RWPE2 (cell line): ENCODE measurements at regions not wholly inside any gene's neighbourhood (a gene's known extent, or its start where the extent isn't known, plus 50 kb on each side); places are given as distances from the start of the nearest gene placed in this dataset.

Source experiments
- ATAC-seq: fragments of 200-7000 bp; cut with Tn5 transposase; 3 replicates; pipeline ENCODE4 v1.9.1; 2021; ENCODE audit warnings: low read depth
- DNase-seq: peaks from one replicate; pipeline ENCODE4 v3.0.0-alpha.2; 2020; ENCODE audit warnings: low spot score
- H3K27ac ChIP-seq: fragments of 450-650 bp; 2 replicates; pipeline ENCODE4 v1.5.1; 2017; ENCODE audit warnings: mild to moderate bottlenecking; ENCODE audit not compliant: poor library complexity, severe bottlenecking
- H3K27me3 ChIP-seq: fragments of 250-450 bp; sonication (Bioruptor Pico); 2 replicates; pipeline ENCODE4 v1.5.1; 2021; ENCODE audit warnings: mild to moderate bottlenecking, moderate library complexity; ENCODE audit not compliant: insufficient read depth, poor library complexity, severe bottlenecking
- H3K36me3 ChIP-seq: fragments of 250-450 bp; sonication (Bioruptor Pico); 2 replicates; pipeline ENCODE4 v1.5.1; 2020; ENCODE audit warnings: low read depth, mild to moderate bottlenecking, moderate library complexity
- H3K4me1 ChIP-seq: fragments of 250-450 bp; sonication (Bioruptor Pico); 2 replicates; pipeline ENCODE4 v1.5.1; 2021; ENCODE audit warnings: mild to moderate bottlenecking, moderate library complexity; ENCODE audit not compliant: insufficient read depth, poor library complexity, severe bottlenecking
- H3K4me3 ChIP-seq: fragments of 250-450 bp; sonication (Bioruptor Pico); 2 replicates; pipeline ENCODE4 v1.5.1; 2021; ENCODE audit warnings: mild to moderate bottlenecking, moderate library complexity; ENCODE audit not compliant: severe bottlenecking
- H3K9me3 ChIP-seq: fragments of 250-450 bp; sonication (Bioruptor Pico); 2 replicates; pipeline ENCODE4 v1.5.1; 2021; ENCODE audit warnings: mild to moderate bottlenecking, moderate library complexity; ENCODE audit not compliant: severe bottlenecking
- TF ChIP-seq, protein P1 (sequence below): fragments of 450-650 bp; IDR thresholded peaks from one replicate; pipeline ENCODE4 v1.5.1; 2017; ENCODE audit warnings: mild to moderate bottlenecking, moderate library complexity; ENCODE audit not compliant: poor library complexity, severe bottlenecking

DNA sequence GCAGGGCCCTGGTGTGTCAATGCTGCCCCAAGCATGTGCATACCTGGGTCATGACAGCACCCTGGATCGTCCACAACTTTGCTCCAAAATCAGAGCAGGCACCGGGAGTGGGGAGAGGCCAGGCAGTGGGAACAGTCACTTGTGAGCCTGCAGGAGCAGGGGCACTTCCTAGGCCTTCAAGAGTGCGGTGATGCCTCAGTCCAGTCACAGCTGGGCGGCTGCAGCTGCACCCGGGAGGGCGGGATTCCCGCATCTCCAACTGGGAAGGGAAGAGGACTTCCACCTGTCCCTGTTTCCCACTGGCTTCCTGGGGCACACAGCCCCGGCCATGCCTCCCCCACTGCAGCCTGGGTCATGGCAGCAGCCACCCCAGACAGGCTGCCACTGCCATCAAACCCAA, 191.3 kb upstream of the DEFB112 start:
- no peak overlapping the region for H3K27ac ChIP-seq
- TF ChIP-seq, protein P1, sequence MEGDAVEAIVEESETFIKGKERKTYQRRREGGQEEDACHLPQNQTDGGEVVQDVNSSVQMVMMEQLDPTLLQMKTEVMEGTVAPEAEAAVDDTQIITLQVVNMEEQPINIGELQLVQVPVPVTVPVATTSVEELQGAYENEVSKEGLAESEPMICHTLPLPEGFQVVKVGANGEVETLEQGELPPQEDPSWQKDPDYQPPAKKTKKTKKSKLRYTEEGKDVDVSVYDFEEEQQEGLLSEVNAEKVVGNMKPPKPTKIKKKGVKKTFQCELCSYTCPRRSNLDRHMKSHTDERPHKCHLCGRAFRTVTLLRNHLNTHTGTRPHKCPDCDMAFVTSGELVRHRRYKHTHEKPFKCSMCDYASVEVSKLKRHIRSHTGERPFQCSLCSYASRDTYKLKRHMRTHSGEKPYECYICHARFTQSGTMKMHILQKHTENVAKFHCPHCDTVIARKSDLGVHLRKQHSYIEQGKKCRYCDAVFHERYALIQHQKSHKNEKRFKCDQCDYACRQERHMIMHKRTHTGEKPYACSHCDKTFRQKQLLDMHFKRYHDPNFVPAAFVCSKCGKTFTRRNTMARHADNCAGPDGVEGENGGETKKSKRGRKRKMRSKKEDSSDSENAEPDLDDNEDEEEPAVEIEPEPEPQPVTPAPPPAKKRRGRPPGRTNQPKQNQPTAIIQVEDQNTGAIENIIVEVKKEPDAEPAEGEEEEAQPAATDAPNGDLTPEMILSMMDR: no peak
- ATAC-seq: no peak

DNA sequence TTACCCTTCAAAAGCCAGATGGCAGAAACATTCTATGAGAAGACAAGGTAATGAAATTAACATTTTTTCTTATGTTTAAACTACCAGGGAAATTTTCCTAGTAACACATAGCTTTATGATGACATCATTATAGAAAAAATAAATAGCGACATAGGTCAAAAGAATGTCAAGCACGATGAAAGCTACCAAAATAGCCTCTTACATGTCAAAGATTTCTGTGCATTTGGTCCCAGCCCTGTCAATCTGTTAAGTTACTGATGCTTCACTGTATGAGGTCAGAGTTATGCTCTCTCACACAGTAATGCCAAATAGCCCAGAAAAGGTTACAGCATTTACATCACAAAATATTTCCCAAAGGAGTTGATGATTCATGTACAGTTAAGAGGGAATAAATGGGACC, 199.8 kb upstream of the DEFB112 start:
- H3K27me3 ChIP-seq: peaks cover 4% of the 10 kb centered on the region
- H3K27ac ChIP-seq: no peak overlapping the region
- DNase-seq: no peak
- ATAC-seq: no peak; the same call in 2 of the 3 replicates
- H3K4me3 ChIP-seq: no peak overlapping the region
- H3K36me3 ChIP-seq: no peaks in the 10 kb centered on the region
- no peaks in the 10 kb centered on the region for H3K9me3 ChIP-seq
- no peaks in the 10 kb centered on the region for H3K4me1 ChIP-seq
- TF ChIP-seq, protein P1: no peak

More for the DNA sequence above, 191.3 kb upstream of the DEFB112 start:
- Histone ChIP-seq H3K4me1 (no peaks in the 10 kb centered on the region), H3K9me3 (no peaks in the 10 kb centered on the region), H3K36me3 (no peaks in the 10 kb centered on the region), H3K4me3 (no peak overlapping the region), H3K27me3 (no peaks in the 10 kb centered on the region)
- no peak for DNase-seq

DNA sequence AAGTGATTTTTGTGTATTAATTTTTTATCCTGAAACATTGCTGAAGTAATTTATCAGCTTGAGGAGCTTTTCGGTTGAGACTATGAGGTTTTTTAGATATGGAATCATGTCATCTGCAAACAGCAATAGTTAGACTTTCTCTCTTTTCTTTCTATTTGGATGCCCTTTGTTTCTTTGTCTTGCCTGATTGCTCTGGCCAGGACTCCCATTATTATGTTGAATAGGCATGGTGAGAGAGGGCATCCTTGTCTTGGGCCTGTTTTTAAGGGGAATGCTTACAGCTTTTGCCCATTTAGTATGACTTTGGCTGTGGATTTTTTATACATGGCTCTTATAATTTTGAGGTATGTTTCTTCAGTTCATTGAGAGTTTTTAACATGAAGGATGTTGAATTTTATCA, 207.6 kb upstream of the DEFB112 start:
- no peak for ATAC-seq
- Histone ChIP-seq H3K4me1 (no peaks in the 10 kb centered on the region), H3K27me3 (no peaks in the 10 kb centered on the region), H3K4me3 (no peak overlapping the region), H3K9me3 (no peaks in the 10 kb centered on the region), H3K36me3 (no peaks in the 10 kb centered on the region), H3K27ac (no peak overlapping the region)
- no peak for DNase-seq
- TF ChIP-seq, protein P1: no peak

DNA sequence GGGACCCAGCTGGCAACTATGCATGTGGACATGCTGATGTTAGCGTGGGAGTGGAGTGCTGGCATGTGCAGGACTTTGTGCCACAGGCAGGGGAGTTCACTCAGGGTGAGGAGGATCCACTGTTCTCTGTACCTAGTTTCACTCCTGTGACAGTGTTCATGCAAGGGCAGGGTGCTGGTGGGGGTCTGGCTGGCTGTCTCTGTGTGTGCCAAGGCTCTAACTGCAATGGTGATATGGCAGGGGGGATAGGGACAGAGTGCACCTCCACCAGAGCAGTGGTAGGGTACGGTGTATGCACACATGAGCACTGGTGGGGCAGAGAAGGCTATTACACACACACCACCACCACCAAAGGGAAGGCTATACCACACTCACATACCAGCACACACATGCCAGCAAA, 210.2 kb upstream of the DEFB112 start:
- no peak overlapping the region for H3K27ac ChIP-seq
- no peaks in the 10 kb centered on the region for H3K4me1 ChIP-seq
- no peak for DNase-seq
- H3K4me3 ChIP-seq: no peak overlapping the region
- H3K9me3 ChIP-seq: no peaks in the 10 kb centered on the region
- H3K36me3 ChIP-seq: no peaks in the 10 kb centered on the region
- TF ChIP-seq, protein P1: no peak
- ATAC-seq: no peak
- H3K27me3 ChIP-seq: no peaks in the 10 kb centered on the region

DNA sequence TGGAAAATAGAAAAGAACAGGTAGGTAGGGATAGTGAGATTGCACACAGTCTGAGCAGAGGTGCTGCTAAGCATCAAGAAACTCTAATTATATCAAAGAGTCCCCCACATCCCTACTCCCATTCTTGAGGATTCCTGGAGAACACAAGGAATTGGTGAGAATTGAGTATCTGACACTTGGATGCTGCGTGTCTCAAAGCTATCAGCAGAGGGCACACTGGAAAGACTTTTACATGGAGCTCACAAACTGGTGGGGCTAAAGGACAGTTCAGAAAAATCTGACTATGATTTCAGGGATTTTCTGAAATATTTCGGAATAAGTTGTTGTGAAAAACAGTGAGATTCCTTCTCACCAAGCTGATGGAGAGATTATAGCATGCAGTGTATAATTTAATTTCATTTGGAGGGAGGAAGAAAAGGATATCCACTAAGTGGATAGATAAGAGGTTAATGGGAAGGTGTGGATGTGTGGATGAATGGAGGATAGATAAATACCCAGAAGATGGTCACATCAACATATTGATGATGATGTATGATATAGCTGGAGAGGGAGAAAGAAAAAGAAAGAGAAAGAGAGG, 215.4 kb upstream of the DEFB112 start:
- DNase-seq: no peak
- H3K27ac ChIP-seq: no peak overlapping the region
- H3K27me3 ChIP-seq: peaks cover 6% of the 10 kb centered on the region
- no peak overlapping the region for H3K4me3 ChIP-seq
- no peaks in the 10 kb centered on the region for H3K4me1 ChIP-seq
- H3K9me3 ChIP-seq: no peaks in the 10 kb centered on the region
- H3K36me3 ChIP-seq: no peaks in the 10 kb centered on the region
- TF ChIP-seq, protein P1: peak; percentile 52
- 0 out of 3 replicates have a peak, but pooled peaks have one; percentile 42 for ATAC-seq
